Natural killer cell treated with Interleukin-12 subunit alpha and Interleukin-12 subunit beta and Interleukin-15 and Interleukin-18, amount 100 ng/mL, for 72 hours (primary cell): ENCODE measurements at regions not wholly inside any gene's neighbourhood (a gene's known extent, or its start where the extent isn't known, plus 50 kb on each side); places are given as distances from the start of the nearest gene placed in this dataset.

Source experiments
- ATAC-seq, 2 donors: fragments of 150-1000 bp; cut with Tn5 transposase in 1 of 2; sonication (Bioruptor Pico), chemical (Tn5 transposase) in 1 of 2; 2 replicates each; pipeline ENCODE4 v1.10.0; 2021
- DNase-seq: peaks from one replicate; pipeline ENCODE4 v3.0.0; 2022; ENCODE audit warnings: low spot score
- H3K27ac Mint-ChIP-seq, 2 donors: 1 replicate in 1 of 2; 2 replicates in 1 of 2; pipeline ENCODE4 v1.8.0; 2022; ENCODE audit warnings: mixed read lengths in 2 of 2, mild to moderate bottlenecking in 1 of 2, moderate library complexity in 1 of 2
- H3K27me3 Mint-ChIP-seq, 2 donors: 1 replicate in 1 of 2; 2 replicates in 1 of 2; pipeline ENCODE4 v1.8.0; 2022; ENCODE audit warnings: mixed read lengths in 2 of 2
- H3K36me3 Mint-ChIP-seq: one replicate; pipeline ENCODE4 v1.8.0; 2022; ENCODE audit warnings: mixed read lengths
- H3K4me1 Mint-ChIP-seq, 2 donors: 1 replicate in 1 of 2; 2 replicates in 1 of 2; pipeline ENCODE4 v1.8.0; 2022; ENCODE audit warnings: low read depth in 2 of 2, mixed read lengths in 2 of 2, mild to moderate bottlenecking in 1 of 2
- H3K4me3 Mint-ChIP-seq: one replicate; pipeline ENCODE4 v1.8.0; 2022; ENCODE audit warnings: mixed read lengths
- H3K9me3 Mint-ChIP-seq: 2 replicates; pipeline ENCODE4 v1.8.0; 2022; ENCODE audit warnings: mixed read lengths

- Mint-ChIP-seq H3K27me3 (peaks cover 11 to 22% of the 10 kb centered on the region in 2 donors), H3K9me3 (no peaks in the 10 kb centered on the region), H3K36me3 (no peaks in the 10 kb centered on the region), H3K4me3 (peak overlapping the region; percentile 80), H3K4me1 (peaks cover 13 to 15% of the 10 kb centered on the region in 2 donors), H3K27ac (peak overlapping the region in 1 of 2 donors; percentile 48)
- peak; percentile 64 for DNase-seq
- peak in 1 of 2 donors; percentile 43 for ATAC-seq
Observed at GRCh38 chr5:77851176-77852067, 75.3 kb upstream of the TBCA start.

- Mint-ChIP-seq H3K36me3 (no peaks in the 10 kb centered on the region), H3K27ac (no peak overlapping the region)
- no peak for DNase-seq
Observed at GRCh38 chr5:77850536-77851175, 74.5 kb upstream of the TBCA start.

GRCh38 chr5:77849308-77849900 is 73.3 kb upstream of the TBCA start:
- ATAC-seq (no peak), DNase-seq (no peak)
- Mint-ChIP-seq H3K27ac (no peak overlapping the region), H3K36me3 (no peaks in the 10 kb centered on the region), H3K4me3 (no peak overlapping the region), H3K27me3 (peaks cover 14 to 28% of the 10 kb centered on the region in 2 donors), H3K9me3 (no peaks in the 10 kb centered on the region), H3K4me1 (peaks cover 14 to 20% of the 10 kb centered on the region in 2 donors)

More at GRCh38 chr5:77850536-77851175, 74.5 kb upstream of the TBCA start:
- peaks cover 8 to 19% of the 10 kb centered on the region in 2 donors for H3K27me3 Mint-ChIP-seq
- H3K9me3 Mint-ChIP-seq, result no peaks in the 10 kb centered on the region
- H3K4me1 Mint-ChIP-seq, result peaks cover 13 to 15% of the 10 kb centered on the region in 2 donors
- no peak for ATAC-seq
- H3K4me3 Mint-ChIP-seq, result peak overlapping the region; percentile 80

- Mint-ChIP-seq H3K27me3 (peaks cover 22 to 29% of the 10 kb centered on the region in 2 donors), H3K9me3 (no peaks in the 10 kb centered on the region), H3K36me3 (no peaks in the 10 kb centered on the region), H3K4me1 (peaks cover 11 to 17% of the 10 kb centered on the region in 2 donors), H3K4me3 (no peak overlapping the region), H3K27ac (no peak overlapping the region)
- DNase-seq, result no peak
- ATAC-seq, result no peak
Observed at GRCh38 chr5:77847814-77848290, 71.7 kb upstream of the TBCA start.

- no peak for DNase-seq
- peaks cover 8 to 14% of the 10 kb centered on the region in 2 donors for H3K4me1 Mint-ChIP-seq
- ATAC-seq, result no peak
- no peaks in the 10 kb centered on the region for H3K36me3 Mint-ChIP-seq
- no peaks in the 10 kb centered on the region for H3K9me3 Mint-ChIP-seq
- peaks cover 25 to 33% of the 10 kb centered on the region in 2 donors for H3K27me3 Mint-ChIP-seq
- no peak overlapping the region for H3K4me3 Mint-ChIP-seq
- no peak overlapping the region for H3K27ac Mint-ChIP-seq
Observed at GRCh38 chr5:77847129-77847460, 71.0 kb upstream of the TBCA start.

- Mint-ChIP-seq H3K27me3 (peaks cover 29 to 38% of the 10 kb centered on the region in 2 donors), H3K9me3 (no peaks in the 10 kb centered on the region), H3K36me3 (no peaks in the 10 kb centered on the region), H3K27ac (no peak overlapping the region), H3K4me3 (no peak overlapping the region), H3K4me1 (peaks cover 8 to 14% of the 10 kb centered on the region in 2 donors)
- ATAC-seq (no peak), DNase-seq (no peak)
Observed at GRCh38 chr5:77846422-77847128, 70.4 kb upstream of the TBCA start.

- no peak for ATAC-seq
- Mint-ChIP-seq H3K36me3 (no peaks in the 10 kb centered on the region), H3K9me3 (no peaks in the 10 kb centered on the region), H3K4me3 (peak overlapping the region; percentile 64), H3K27ac (peak overlapping the region in 1 of 2 donors; percentile 50), H3K27me3 (peaks cover 32 to 43% of the 10 kb centered on the region in 2 donors), H3K4me1 (peaks cover 4 to 7% of the 10 kb centered on the region in 2 donors)
- no peak for DNase-seq
Observed at GRCh38 chr5:77845324-77845646, 69.1 kb upstream of the TBCA start.

- H3K4me1 Mint-ChIP-seq, result peaks cover 4 to 7% of the 10 kb centered on the region in 2 donors
- peak overlapping the region in 1 of 2 donors; percentile 50 for H3K27ac Mint-ChIP-seq
- peak overlapping the region; percentile 69 for H3K4me3 Mint-ChIP-seq
- peaks cover 32 to 43% of the 10 kb centered on the region in 2 donors for H3K27me3 Mint-ChIP-seq
- no peaks in the 10 kb centered on the region for H3K9me3 Mint-ChIP-seq
- DNase-seq (no peak), ATAC-seq (peak; percentile 27 to 34)
- H3K36me3 Mint-ChIP-seq, result no peaks in the 10 kb centered on the region
Observed at GRCh38 chr5:77844623-77845323, 68.6 kb upstream of the TBCA start.

- Mint-ChIP-seq H3K4me1 (peaks cover 4 to 7% of the 10 kb centered on the region in 2 donors), H3K9me3 (no peaks in the 10 kb centered on the region), H3K27ac (no peak overlapping the region), H3K36me3 (no peaks in the 10 kb centered on the region), H3K4me3 (peak overlapping the region; percentile 69), H3K27me3 (peaks cover 32 to 43% of the 10 kb centered on the region in 2 donors)
- DNase-seq, result no peak
- peak in 1 of 2 donors; percentile 36 for ATAC-seq
Observed at GRCh38 chr5:77844373-77844622, 68.2 kb upstream of the TBCA start.

GRCh38 chr5:77843570-77844372 is 67.6 kb upstream of the TBCA start:
- no peak for ATAC-seq
- no peak for DNase-seq
- peak overlapping the region; percentile 69 for H3K4me3 Mint-ChIP-seq
- H3K36me3 Mint-ChIP-seq, result no peaks in the 10 kb centered on the region
- peaks cover 4 to 7% of the 10 kb centered on the region in 2 donors for H3K4me1 Mint-ChIP-seq
- peaks cover 32 to 43% of the 10 kb centered on the region in 2 donors for H3K27me3 Mint-ChIP-seq
- no peak overlapping the region for H3K27ac Mint-ChIP-seq
- no peaks in the 10 kb centered on the region for H3K9me3 Mint-ChIP-seq

- no peaks in the 10 kb centered on the region for H3K36me3 Mint-ChIP-seq
- ATAC-seq (no peak), DNase-seq (no peak)
- H3K27ac Mint-ChIP-seq, result no peak overlapping the region
- H3K4me1 Mint-ChIP-seq, result peaks cover 4 to 7% of the 10 kb centered on the region in 2 donors
- H3K27me3 Mint-ChIP-seq, result peaks cover 32 to 43% of the 10 kb centered on the region in 2 donors
- H3K4me3 Mint-ChIP-seq, result no peak overlapping the region
- no peaks in the 10 kb centered on the region for H3K9me3 Mint-ChIP-seq
Observed at GRCh38 chr5:77842243-77842642, 66.1 kb upstream of the TBCA start.

GRCh38 chr5:77841616-77842015 is 65.5 kb upstream of the TBCA start:
- DNase-seq (no peak), ATAC-seq (no peak)
- Mint-ChIP-seq H3K9me3 (no peaks in the 10 kb centered on the region), H3K4me1 (peaks cover 4 to 7% of the 10 kb centered on the region in 2 donors), H3K36me3 (no peaks in the 10 kb centered on the region), H3K4me3 (no peak overlapping the region), H3K27me3 (peaks cover 30 to 48% of the 10 kb centered on the region in 2 donors), H3K27ac (no peak overlapping the region)
